ENCODE measurements at regions not wholly inside any gene's neighbourhood (a gene's known extent, or its start where the extent isn't known, plus 50 kb on each side); places are given as distances from the start of the nearest gene placed in this dataset.

DNA sequence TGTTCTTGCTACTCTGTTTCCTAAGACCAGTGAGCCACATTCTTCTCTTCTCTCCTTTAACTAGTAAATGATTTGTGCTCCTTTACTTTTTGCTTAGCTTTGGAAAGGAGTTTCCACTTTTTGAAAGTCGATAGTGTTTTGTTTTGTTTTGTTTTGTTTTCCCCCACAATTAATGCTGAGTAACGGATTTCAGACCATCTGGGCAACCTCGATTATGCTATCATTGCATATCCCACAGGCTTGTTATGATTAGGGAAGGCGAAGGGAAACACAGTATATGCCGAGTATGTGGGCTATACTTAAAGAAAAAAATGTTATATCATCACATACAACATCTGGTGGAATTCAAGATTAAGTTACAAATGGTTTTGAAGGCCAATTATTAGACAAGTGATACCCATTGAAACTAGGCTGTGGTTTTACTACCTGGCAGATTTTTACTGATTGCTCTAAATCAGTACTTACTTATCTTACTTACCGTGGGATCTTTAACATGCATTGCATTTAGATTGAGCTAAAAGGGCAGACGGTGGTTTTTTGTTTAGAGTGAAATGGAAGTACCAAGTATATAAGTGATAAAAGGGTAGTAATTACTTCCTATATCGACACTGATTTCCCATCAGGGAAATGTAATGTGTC lies 361.3 kb upstream of the SOX9 start:
- TF ChIP-seq, protein P1, sequence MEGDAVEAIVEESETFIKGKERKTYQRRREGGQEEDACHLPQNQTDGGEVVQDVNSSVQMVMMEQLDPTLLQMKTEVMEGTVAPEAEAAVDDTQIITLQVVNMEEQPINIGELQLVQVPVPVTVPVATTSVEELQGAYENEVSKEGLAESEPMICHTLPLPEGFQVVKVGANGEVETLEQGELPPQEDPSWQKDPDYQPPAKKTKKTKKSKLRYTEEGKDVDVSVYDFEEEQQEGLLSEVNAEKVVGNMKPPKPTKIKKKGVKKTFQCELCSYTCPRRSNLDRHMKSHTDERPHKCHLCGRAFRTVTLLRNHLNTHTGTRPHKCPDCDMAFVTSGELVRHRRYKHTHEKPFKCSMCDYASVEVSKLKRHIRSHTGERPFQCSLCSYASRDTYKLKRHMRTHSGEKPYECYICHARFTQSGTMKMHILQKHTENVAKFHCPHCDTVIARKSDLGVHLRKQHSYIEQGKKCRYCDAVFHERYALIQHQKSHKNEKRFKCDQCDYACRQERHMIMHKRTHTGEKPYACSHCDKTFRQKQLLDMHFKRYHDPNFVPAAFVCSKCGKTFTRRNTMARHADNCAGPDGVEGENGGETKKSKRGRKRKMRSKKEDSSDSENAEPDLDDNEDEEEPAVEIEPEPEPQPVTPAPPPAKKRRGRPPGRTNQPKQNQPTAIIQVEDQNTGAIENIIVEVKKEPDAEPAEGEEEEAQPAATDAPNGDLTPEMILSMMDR (IDR thresholded peaks at IDR 0.05) = no peak
- no peak for TF ChIP-seq POLR2A (IDR thresholded peaks at IDR 0.05)
